ENCODE measurements at regions not wholly inside any gene's neighbourhood (a gene's known extent, or its start where the extent isn't known, plus 50 kb on each side); places are given as distances from the start of the nearest gene placed in this dataset.
A peak's percentile ranks its signal among the peaks of the same experiment; 100 is the strongest.

DNA sequence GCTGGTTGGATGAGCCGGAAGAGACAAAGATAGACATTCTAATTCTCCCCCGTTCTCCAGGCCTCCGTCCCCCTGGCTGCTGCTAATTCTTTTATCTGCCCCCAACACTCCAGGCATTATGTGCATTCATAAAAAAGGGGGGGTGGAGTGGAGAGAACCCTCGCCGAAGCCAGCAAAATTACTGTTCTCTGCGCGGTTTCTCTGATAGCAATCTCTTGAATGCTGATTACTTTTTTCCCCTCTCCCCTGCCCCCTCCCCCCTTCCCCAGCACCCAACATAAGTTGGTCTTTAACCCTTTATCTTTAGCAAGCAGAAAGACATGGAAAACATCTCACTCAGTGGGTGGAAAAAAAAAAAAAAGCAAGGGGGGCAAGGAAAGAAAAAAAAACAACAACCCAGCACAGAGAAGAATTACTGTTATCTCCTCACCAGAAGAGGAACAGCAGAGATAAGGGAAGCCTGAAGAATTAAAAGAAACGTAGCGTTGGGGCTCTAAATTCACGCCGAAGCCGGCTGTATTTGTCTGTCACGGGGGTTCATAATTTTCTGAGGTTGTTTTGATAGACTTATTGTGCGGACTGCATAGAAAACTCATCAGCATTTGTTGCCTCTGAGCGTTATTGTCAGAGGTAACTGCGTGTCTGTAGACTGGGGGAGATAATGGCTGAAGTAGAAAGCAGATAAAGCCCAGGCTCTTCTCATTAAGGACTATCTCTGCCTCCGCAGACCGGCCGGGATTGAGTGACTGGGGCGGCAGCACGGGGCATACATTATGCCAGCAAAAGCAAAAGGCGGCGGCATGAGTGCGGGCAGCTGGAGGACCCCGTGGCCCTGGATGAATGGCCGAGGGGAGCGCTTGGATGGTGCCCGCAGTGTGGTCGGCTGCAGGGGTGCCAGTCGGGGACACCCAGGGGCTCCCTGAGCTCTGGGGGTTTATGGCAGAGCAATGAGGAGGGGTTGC is 126.9 kb downstream of the MRM1 start:
- peak; percentile 48 for DNase-seq (ENCODE audit: low spot score)

DNA sequence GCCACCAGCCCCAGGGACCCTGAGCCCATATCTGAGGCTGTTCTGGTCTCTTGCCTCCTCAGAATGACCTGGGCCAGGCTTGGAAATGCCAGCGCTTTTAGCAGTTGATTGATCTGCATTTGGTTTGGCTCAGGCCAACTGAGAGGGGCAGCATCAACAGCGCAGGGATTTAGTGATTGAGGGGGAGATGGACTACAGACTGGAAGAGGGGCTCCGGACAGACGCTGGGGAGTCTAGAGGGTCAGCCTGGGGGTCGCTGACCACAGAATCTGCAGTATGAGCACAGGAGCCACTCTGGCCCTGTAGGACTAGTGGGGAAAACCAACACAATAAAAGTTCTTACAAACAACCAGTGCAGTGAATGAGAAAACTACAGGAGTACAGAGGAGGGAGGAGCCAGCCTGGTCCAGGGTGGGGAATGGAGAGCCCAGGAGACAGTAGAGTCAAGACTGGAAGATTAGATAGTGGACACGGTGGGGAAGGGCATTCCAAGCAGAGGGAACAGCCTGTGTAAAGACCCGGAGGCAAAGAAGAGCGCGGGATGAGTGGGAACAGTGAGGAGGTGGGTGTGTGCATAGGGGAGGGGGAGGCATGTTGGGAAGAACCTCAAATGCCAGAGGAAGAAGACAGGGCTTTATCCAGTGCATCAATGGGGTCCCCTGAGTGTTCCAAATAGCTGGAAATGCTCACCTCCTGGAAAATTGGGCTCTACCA is 128.9 kb downstream of the MRM1 start:
- DNase-seq (ENCODE audit: low spot score): peak; percentile 55

DNA sequence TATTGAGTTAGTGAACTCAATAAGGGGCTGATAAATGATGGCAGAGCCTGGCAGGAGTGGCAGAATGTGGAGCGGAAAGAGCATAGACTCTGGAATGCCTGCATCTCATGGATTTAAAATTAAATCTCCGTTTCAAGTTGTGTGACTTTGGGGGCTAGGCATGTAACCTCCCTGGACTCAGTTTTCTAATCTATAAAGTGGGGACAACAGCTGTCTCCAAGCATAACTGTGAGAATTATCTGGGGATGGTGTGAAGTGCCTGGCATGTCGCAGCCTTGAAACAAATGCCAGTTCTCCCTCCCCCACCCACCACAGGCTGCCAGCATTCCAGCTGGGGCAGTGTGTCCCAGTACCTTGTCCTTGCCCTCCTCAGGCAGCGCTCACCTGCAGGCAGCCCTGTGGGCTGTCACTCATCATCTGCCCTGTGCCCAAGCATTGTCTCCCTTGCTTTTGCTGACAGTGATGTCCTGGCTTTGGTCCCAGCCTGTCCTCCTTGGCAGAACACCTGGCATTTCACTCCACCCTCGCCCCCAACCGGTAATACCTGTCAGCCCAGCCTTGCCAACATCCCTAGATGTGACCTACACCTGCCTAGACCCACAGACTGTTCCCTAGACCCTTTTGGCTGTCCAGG is 129.6 kb downstream of the MRM1 start:
- no peak for DNase-seq (ENCODE audit: low spot score)

DNA sequence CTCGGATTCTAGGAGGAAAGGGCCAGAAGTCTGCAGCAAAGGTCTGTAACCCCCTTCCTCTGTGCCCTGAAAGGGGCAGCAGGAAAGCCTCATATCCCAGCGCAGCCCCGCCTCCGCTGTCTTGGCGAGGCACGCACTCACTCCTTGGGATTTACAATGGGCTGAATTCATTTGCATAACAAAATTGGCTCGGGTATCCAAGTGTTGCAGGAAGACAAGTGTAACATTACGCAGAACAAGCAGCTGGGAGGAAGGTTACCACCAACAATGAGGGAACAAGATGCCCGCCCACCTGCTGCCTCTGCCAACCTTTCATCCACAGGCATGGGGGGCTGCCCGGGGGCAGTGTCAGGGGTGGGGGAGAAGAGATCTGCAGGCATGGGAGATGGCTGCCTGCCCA is 130.4 kb downstream of the MRM1 start:
- DNase-seq (ENCODE audit: low spot score): peak; percentile 71

DNA sequence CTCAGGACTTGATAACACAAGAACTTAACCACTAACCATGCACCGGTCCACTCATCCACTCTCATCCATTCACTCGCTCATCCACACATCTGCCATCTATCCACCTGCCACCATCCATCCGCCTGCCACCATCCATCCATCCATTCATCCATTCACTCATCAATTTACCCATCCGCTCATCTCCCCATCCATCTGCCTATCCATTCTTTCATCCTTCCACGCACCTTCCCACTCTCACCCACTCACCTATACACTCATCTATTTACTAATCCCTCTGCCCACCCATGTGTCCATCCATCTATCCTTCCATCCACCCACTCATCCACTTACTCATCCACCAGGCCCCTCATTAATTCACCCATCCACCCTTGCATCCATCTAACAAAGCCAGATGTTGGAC is 131.0 kb downstream of the MRM1 start:
- DNase-seq (ENCODE audit: low spot score): no peak

DNA sequence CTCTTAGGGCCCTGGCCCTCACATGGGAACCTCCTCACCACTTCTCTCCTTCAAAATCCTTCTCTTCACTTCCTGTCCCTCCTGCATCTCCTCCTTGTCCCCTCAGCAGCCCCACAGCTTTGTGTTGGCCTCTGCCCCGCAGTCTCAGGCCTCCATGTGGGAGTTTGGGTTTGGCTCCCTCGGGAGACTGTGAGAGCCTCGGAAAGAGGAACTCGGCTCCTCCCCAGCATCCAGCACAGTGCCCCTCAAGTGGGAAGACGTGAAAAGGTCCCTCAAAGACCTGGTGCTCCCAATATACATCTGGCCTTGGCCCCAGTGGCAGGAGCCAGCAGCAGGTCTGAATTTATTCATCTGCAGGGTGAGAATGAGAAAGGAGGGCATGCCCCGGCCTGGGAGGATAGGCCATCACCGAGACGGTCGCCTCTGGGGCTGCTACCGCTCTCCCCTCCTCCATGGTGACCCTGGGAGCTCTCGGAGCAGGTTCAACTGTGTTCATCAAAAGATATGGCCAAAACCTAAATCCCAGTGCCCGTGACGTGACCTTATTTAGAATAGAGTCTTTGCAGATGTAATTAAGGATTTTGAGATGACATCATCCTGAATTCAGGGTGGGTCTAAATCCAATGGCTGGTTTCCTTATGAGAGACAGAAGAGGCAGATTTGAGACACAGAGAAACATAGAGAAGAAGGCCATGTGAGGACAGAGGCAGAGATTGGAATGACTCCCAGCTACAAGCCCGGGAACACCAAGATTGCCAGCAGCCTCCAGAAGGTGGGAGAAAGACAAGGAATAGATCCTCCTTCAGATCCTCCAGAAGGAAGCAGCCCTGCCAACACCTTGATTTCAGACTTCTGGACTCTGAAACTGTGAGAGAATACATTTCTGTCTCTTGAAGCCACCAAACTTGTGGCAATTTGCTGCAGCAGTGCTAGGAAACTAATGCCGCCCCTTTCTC is 135.1 kb downstream of the MRM1 start:
- no peak for DNase-seq (ENCODE audit: low spot score)

DNA sequence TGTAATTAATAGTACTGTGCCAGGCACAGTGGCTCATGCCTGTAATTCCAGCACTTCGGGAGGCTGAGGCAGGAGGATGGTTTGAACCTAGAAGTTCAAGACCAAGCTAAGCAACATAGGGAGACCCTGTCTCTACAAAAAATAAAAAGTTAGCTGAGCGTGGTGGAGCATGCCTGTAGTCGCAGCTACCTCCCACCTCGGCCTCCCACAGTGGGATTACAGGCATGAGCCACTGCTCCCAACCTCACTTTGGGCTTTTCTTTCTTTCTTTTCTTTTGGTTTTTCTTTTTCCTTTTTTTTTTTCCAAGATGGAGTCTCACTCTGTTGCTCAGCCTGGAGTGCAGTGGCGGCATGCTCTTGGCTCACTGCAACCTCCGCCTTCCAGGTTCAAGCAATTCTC is 137.8 kb downstream of the MRM1 start:
- DNase-seq (ENCODE audit: low spot score): no peak

DNA sequence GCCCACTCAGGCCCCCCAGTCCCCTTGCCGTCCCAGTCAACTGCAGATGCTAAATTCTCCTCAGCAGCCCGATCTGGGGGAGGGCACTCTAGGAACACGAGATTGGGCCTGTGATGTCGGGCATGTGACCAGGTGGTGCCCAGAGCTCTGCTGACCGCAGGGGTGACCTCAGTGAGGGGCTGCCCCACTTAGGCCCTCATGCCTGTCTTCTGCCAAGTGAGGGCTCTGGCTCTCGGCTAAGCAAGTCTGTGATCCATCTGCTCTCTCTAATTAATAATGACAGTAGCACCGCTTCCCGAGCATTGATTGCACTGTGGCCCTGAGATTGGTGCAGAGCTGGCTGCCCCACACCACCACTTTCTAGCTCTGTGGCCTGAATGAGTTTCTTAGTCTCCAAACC is 138.8 kb downstream of the MRM1 start:
- DNase-seq (ENCODE audit: low spot score): no peak

DNA sequence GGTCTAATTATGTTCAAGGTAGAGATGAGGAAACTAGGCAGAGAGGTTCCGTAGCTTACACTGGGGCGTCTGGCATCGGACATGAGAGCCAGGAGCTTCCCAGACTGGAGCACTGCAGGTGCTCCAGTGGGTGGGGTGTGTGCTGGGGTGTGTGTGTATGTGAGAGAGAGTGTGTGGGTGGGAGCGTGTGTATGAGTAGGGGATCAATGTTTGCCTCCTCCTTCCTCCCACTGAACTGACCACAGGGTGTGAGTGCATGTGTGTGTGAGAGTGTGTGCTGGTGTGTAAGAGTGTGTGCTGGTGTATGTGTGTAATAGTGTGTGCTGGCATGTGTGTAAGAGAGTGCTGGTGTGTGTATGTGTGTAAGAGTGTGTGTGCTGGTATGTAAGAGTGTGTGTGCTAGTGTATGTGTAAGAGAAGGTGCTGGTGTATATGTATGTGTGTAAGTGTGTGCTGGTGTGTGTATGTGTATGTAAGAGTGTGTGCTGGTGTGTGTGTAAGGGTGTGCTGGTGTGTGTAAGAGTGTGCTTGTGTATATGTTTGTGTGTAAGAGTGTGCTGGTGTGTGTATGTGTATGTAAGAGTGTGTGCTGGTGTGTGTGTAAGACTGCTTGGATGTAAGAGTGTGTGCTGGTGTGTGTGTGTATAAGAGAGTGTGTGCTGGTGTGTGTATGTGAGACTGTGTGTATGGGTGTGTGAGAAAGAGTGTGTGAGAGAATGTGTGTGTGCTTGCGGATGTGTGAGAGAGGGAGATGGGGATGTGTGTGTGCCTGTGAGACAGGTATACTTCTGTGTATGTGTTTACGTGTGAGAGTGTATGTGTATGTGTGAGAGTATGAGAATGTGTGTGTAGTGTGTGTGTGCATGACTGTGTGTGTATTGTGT is 139.9 kb downstream of the MRM1 start:
- no peak for DNase-seq (ENCODE audit: low spot score)

DNA sequence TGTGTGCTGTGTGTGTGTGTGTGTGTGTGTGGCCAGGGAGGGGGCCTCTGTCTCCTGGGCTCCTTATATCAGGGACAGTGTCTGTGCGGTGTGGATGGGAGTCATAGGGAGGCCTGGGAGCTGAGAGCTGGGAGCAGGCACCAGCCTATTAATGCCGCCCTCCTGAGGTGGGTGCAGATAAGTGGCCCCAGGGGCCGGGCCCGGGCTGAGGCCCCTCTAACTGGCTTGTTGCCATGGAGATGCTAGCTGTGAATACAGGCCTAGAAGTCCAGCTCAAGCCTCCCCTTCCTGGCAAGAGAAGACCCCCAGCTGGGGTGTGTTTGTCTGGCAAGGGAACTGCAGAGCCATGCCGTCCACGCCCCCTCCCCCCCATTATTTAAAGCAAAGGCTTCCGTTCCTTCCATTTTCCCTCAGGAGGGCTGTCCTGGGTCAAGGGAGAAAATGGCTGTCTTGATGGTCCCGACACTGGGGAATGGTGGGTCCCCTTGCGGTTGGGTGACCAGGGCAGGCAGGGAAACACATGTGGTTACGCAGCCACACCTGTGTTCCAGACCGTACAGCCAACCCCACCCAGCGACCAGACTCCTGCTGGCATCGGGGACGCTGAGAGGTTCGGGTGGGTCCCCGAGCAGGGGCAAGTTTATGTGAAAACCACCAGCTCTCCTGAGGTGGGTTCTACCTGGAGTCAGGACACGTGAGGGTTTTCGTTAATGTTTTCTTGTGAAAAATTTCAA is 141.1 kb downstream of the MRM1 start:
- DNase-seq (ENCODE audit: low spot score): peak; percentile 75

DNA sequence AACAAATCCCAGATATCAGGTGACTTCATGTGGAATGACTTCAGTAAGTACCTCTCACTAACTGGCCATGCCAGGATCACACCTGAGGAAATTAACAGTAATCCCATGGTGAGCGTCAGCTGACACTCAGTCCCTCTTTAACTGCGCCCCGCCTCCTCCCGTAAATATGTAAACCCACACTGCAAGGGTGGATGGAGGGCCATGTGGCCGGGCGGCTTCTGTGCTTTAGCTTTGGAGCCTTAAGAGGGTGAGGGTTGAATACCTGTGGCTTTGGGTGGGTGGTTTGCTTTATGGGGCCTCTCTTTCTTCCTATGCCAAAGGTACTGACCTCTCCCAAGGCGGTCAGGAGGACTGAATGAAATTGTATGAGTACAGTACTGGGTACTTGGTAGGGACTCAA is 141.7 kb downstream of the MRM1 start:
- no peak for DNase-seq (ENCODE audit: low spot score)

DNA sequence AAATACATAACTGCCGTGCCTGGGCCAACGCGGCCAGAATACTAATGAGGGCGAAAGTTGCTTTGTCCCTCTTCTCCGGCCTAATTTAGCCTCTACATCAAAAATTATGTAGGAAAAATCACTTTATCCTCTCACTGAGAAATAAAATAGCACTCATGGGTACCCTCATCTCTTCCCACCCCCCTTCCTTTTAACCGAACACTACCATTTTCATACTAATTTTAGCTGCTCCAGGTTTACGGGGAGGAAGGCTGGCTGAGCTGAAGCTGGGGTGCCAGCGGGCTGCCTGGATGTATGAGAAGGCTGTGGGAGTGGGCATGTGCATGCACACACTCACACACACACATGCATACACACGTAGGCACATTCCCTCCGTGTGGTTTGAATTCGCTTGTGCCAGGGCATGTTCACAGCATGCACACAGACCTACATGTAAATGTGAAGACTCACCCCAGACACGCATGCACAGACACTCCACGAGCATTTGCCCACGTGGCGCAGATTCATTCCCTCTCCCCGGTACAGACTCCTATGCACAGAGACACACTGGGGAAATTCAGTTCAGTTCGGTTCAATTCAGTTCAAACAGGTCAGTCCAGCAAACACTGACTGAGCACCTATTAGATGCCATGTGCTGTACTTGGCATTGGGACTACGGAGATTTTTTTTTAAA is 145.1 kb downstream of the MRM1 start:
- no peak for DNase-seq (ENCODE audit: low spot score)

DNA sequence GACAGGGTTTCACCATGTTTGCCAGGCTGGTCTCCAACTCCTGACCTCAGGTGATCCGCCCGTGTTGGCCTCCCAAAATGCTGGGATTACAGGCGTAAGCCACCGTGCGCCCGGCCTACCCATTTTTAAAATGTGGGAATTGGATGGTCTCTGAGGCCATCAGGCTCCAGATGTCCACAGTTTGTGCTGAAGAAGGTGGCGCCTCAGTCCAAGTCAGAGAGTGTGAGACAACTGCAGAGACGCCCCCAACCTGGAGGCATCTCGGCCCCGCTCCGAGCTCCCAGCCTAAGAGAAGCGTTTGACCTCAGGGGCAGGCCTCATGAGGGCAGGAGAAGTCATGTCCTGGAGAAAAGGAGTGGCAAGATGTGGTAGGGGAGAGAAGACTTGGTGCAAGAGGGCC is 146.5 kb downstream of the MRM1 start:
- no peak for DNase-seq (ENCODE audit: low spot score)

DNA sequence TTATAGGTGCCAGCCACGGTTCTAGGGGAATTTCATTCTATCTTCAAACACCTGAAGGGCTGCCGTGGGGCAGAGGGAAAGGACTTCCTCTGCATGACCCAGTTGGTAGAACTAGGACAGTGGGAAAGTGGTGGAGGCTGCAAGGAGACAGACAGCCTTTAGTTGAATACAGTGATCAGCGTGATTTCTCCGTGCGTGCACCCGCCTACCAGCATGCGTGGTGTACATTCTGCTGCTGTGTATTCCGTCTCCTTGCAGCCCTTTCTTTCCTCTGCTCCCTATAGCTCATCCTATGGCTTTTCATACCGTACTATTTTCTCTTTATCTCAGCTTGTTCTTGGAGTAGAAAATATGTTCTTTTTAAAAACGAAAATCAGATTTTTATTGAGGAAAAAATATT is 146.9 kb downstream of the MRM1 start:
- no peak for DNase-seq (ENCODE audit: low spot score)

DNA sequence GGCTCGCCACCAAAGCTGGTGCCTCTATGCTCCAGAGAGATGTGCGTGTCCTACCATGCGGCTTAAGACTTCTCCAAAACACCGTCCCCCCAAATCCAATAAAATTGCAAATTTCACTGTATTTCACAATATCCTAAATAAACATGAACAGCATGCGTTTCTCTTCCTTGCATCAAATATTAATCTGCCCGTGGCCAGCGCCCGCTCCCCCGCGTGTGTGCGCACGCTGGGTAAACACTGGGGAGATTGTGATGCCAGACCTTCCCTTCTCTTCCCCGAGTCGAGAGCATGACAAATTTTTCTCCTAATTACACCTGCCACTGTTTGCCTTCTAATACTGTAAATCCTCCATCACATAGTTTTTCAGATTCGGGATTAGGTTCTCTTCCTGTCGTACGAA is 148.1 kb downstream of the MRM1 start:
- DNase-seq (ENCODE audit: low spot score): no peak

DNA sequence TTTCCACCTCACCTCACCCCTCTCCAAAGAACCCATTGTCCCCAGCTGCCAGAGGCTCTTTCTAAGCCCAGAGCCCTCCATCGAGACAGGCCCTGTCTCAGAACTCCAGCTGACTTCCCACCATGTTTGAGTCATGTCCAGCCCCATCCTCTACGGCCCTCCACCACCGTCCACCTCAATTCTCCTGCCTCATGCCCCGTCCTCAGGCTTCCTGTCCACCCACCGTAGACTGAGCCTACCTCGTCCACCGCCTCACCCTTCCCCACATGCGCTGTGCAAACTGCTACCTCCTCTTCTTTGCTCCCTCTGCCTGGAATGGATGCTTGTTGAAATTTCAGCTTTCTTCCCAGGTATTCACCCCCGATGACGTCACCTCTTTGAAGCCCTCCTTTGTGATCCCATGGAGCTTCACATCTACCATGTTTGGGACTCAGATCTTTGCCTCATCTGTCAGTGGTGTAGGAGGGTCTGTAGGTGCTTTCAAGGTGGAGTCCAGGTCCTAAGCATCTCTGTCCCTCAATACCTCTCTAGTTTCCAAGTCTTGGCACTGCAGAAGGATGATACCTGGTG is 149.0 kb downstream of the MRM1 start:
- no peak for DNase-seq (ENCODE audit: low spot score)

DNA sequence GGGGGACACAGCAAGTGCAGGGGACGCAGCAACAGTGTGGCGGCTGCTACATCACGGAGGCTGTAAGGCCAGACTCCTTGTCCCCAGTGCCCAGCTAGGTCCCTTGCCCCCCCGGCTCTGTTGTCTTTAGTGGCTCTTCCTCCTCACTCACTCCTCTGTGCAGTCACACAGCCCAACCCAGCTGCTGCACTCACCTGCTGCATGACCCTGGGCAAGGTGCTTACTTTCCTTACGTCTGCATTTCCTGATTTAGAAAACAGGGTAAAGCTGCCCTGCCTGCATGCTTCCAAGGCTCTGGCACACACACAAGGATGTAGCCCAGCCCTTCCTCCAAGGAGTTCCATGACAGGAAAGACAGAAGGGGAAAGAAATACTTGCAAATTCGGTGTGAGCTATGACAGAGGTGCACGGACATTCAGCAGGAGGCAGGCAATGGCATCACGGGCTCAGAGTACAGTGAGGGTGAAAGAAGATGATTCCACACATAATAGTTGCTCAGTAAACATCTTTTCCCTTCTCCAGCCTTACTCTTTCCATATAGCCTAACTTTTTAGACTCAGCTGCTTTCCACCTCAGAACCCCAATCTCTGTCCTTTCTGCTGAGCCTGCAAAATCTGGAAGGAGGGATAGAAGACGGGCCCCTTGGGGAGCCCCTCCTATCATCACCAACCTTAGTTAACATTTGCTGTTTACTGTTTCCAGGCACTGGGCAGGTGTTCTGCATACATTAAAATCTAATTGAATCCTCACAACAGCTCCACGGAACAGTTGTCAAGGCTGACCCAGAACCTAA is 150.9 kb downstream of the MRM1 start:
- DNase-seq (ENCODE audit: low spot score): no peak

DNA sequence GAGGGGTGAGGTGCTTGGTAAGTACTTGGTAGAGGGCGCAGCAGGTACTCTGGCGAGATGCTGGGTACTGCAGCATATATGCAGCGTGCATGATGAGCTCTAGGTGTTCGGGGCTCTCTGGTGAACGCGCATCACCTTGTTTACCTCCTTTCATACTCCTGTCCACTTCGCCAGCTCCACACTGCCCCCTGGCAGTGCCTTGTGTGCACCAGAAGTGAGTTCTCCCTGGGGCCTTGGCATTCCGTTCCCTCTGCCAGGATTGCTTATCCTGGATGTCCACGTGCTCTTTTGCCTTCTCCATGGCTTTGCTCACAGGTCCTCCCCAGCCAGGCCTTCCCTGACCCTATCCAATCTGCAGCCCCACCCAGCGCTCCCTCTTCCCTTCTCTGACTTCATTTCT is 154.2 kb downstream of the MRM1 start:
- peak; percentile 68 for DNase-seq (ENCODE audit: low spot score)

All from ecto neural progenitor cell (in vitro differentiated cells).